Suprapubic skin (tissue), 3 donors: ENCODE measurements at regions not wholly inside any gene's neighbourhood (a gene's known extent, or its start where the extent isn't known, plus 50 kb on each side); places are given as distances from the start of the nearest gene placed in this dataset.

Source experiments
- CTCF ChIP-seq, 2 donors: fragments of 200-600 bp in 1 of 2; fragments of 450-650 bp in 1 of 2; sonication (generic) in 1 of 2; IDR thresholded peaks; one replicate each; pipeline ENCODE4 v1.5.1; 2016 to 2019; ENCODE audit warnings: antibody characterized with exemption in 2 of 2, mild to moderate bottlenecking in 1 of 2, moderate library complexity in 1 of 2
- EP300 ChIP-seq: sonication (generic); formaldehyde crosslinking; IDR thresholded peaks from one replicate; pipeline ENCODE4 v1.6.1; 2017; ENCODE audit warnings: antibody characterized with exemption
- POLR2A ChIP-seq, 2 donors: fragments of 450-650 bp; IDR thresholded peaks; one replicate each; pipeline ENCODE4 v1.6.1; 2017; ENCODE audit warnings: antibody characterized with exemption in 2 of 2, mild to moderate bottlenecking in 2 of 2, moderate library complexity in 2 of 2

- TF ChIP-seq CTCF (IDR thresholded peaks at IDR 0.05): no peak
- no peak for TF ChIP-seq POLR2A (IDR thresholded peaks at IDR 0.05)
- TF ChIP-seq EP300: no peak
Observed at GRCh38 chr10:83354456-83354855, 784.9 kb upstream of the GHITM start.
